Muscle layer of duodenum (tissue), 2 donors: ENCODE measurements at regions not wholly inside any gene's neighbourhood (a gene's known extent, or its start where the extent isn't known, plus 50 kb on each side); places are given as distances from the start of the nearest gene placed in this dataset.
"Not testable (repeated sequence)": the region's sequence is repeated elsewhere in the genome, so short reads cannot be mapped to it uniquely, and the experiment has no call there.

Experiments used
- H3K27ac ChIP-seq: one replicate; pipeline ENCODE4 v1.7.0; 2013; ENCODE audit warnings: mild to moderate bottlenecking, low read length
- H3K27me3 ChIP-seq: one replicate; pipeline ENCODE4 v1.7.0; 2013; ENCODE audit warnings: low read depth, mild to moderate bottlenecking, control low read depth, low read length
- H3K36me3 ChIP-seq, 2 donors: one replicate each; pipeline ENCODE4 v1.7.0; 2013; ENCODE audit warnings: low read length in 2 of 2, control low read depth in 1 of 2, mild to moderate bottlenecking in 1 of 2; ENCODE audit not compliant: insufficient read depth in 2 of 2, control insufficient read depth in 1 of 2
- H3K4me1 ChIP-seq, 2 donors: one replicate each; pipeline ENCODE4 v1.7.0; 2013; ENCODE audit warnings: low read length in 2 of 2, mild to moderate bottlenecking in 2 of 2, control low read depth in 1 of 2, moderate library complexity in 1 of 2; ENCODE audit not compliant: insufficient read depth in 2 of 2, control insufficient read depth in 1 of 2
- H3K4me3 ChIP-seq, 2 donors: one replicate each; pipeline ENCODE4 v1.7.0; 2013; ENCODE audit warnings: low read length in 2 of 2, low read depth in 1 of 2, mild to moderate bottlenecking in 1 of 2
- H3K9me3 ChIP-seq, 2 donors: one replicate each; pipeline ENCODE4 v1.7.0; 2013; ENCODE audit warnings: low read length in 2 of 2, control low read depth in 1 of 2, mild to moderate bottlenecking in 1 of 2; ENCODE audit not compliant: control insufficient read depth in 1 of 2
- donor health status: healthy.

DNA sequence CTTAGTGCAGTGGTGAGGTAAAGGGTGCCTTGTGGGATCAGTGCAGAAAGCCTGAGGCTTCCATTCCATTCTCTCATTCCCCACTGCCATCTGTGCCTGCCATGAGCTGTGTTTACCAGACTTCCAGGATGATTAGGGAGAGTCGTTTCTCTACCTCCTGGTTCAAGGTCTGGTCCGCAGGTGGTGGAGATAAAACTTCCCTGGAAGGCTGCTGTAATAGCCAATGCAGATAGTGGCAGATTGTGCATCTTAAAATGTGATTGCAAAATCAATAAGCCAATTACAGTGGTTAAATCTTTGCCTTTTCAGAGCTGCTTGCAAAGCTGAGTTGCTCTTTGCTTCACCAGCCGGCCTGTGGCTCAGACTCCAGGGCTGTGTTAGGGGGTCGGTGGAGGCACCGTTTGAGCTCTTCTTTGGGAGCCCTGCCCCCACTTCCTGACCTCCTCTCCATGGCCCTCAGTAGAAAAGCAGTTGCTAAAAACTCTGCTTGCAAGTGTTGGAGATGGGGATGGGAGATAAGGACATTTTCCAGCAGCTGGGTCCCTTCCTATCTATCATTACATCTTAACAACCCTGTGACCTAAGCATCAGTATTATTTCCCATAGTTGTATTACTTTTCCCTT is 95.2 kb upstream of the HS6ST1 start:
- no peak overlapping the region for H3K4me3 ChIP-seq
- no peaks in the 10 kb centered on the region for H3K4me1 ChIP-seq
- no peaks in the 10 kb centered on the region for H3K36me3 ChIP-seq
- H3K27me3 ChIP-seq = no peaks in the 10 kb centered on the region
- H3K9me3 ChIP-seq = no peaks in the 10 kb centered on the region
- H3K27ac ChIP-seq = no peak overlapping the region

DNA sequence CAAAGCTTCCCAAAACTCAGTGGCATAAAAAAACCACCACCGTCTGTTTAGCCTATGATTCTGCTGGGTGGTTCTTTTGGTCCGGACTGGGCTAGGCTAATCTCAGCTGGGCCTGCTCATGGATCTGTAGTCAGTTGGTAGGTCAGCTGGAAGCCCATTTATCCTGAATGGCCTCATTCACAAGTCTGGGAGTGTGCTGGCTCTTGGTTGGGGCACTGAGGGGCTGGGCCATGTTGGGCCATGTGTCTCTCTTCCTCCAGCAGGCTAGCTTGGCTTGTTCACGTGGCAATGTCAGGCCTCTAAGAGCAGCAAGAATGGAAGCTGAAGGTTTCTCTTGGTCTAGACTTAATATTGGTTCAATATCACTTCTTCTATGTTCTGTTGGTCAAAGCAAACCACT is 95.7 kb upstream of the HS6ST1 start:
- no peaks in the 10 kb centered on the region for H3K36me3 ChIP-seq
- H3K4me1 ChIP-seq = no peaks in the 10 kb centered on the region
- H3K27me3 ChIP-seq = no peaks in the 10 kb centered on the region
- H3K27ac ChIP-seq = no peak overlapping the region
- H3K9me3 ChIP-seq = no peaks in the 10 kb centered on the region
- H3K4me3 ChIP-seq = no peak overlapping the region

DNA sequence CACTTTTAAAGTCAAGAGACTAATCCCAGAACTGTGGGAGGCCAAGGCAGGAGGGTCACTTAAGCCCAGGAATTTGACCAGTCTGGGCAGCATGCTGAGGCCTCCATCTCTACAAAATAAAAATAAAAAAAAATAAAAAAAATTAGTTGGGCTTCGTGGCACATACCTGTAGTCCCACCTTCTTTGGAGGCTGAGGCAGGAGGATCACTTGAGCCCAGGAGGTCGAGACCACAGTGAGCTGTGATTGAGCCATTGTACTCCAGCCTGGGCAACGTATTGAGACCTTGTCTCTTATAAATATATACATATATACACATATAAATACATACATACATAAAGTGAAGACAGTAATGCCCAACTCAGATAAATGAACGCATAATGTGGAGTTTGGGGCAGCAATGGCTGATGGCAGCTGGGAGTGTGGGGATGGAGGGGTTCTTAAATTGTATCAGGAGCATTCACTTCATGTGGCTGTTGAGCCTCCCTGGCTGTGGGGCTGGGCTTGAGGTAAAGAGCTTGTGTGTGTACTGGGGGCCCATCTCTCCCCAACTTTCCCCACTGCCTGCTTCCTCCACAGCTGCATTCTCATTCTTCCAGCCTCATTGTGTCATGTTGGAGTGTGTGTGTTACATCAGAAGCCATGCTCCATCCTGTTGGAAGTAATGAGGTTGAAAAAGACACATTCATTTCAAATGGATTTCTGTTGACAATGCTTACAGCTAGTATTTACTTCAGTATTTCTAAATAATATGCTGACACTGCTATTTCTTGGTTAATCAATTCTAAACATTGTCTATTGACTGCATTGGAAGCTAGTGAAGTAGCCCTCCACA is 96.5 kb upstream of the HS6ST1 start:
- no peaks in the 10 kb centered on the region for H3K9me3 ChIP-seq

DNA sequence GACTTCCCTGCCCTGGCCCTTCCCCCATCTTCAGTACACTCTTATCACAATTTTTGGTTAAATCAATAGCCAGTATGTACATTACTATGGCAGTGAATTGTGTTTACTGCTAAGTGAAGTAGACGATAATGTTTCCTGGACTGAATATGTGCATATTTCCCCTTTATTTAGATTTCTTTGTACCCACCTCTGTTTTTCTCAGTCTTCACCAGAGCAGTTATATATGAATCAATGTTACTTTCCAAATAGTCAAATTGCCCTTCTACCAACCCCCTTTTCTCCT is 97.1 kb upstream of the HS6ST1 start:
- no peak overlapping the region for H3K27ac ChIP-seq
- H3K4me1 ChIP-seq = no peaks in the 10 kb centered on the region
- no peak overlapping the region for H3K4me3 ChIP-seq
- H3K27me3 ChIP-seq = no peaks in the 10 kb centered on the region
- H3K9me3 ChIP-seq = no peaks in the 10 kb centered on the region
- H3K36me3 ChIP-seq = no peaks in the 10 kb centered on the region

More for the DNA sequence above, 96.5 kb upstream of the HS6ST1 start:
- Histone ChIP-seq H3K27me3 (no peaks in the 10 kb centered on the region), H3K4me1 (no peaks in the 10 kb centered on the region), H3K36me3 (no peaks in the 10 kb centered on the region), H3K27ac (no peak overlapping the region), H3K4me3 (no peak overlapping the region)

DNA sequence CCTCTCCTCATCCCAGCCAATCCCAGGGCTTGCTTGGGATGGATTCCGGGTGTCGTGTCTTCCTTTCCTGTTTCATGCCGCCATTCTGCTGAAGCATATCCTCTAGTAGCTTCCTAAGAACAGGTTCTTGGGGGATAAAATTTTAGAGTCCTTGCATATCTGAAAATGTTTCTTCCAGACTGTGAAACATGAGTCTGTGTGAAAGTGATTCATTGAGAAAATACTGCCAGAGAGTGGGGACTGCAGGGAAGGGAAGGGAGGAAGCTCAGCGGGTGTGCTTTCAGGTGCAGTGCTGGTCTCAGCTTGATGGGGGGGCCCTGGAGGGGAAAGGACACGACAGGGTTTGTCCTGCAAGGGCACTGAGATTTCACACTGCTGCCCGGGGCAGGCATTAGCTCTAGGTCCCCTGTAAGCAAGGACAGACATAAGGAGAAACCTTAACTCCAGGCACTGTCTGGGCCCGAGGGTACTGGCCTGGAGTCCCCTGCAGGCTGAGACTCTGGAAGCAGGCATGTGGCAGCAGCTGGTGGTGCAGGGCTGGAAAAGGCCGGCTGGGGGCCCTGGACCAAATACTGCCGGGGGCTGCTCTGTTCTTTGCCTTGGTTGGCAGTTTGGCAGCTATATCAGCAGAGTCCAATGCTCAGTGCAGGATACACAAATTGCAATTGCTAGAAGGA is 97.6 kb upstream of the HS6ST1 start:
- Histone ChIP-seq H3K27me3 (no peaks in the 10 kb centered on the region), H3K4me1 (no peaks in the 10 kb centered on the region), H3K9me3 (no peaks in the 10 kb centered on the region), H3K36me3 (no peaks in the 10 kb centered on the region), H3K4me3 (no peak overlapping the region), H3K27ac (no peak overlapping the region)

DNA sequence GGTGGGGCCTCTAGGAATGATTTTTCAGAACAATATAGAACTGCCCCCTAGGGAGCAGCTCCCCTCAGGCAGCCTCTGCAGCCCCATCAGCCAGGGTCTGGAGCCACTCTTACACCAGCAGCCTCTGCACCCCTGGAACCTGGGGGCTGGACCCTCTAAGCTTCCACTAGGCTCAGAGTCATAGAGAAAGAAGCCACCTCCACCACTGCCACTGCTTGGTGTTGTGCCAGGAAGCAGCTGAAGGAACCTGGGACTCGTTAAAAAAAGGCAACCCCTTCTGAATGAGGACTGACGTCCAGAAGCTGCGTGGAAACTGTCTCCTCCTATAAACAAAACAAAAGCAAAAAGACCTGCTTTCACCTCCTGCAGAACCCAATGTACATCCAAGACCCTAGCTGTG is 98.1 kb upstream of the HS6ST1 start:
- Histone ChIP-seq H3K36me3 (no peaks in the 10 kb centered on the region), H3K9me3 (no peaks in the 10 kb centered on the region), H3K4me1 (no peaks in the 10 kb centered on the region), H3K27me3 (no peaks in the 10 kb centered on the region), H3K27ac (no peak overlapping the region), H3K4me3 (no peak overlapping the region)

DNA sequence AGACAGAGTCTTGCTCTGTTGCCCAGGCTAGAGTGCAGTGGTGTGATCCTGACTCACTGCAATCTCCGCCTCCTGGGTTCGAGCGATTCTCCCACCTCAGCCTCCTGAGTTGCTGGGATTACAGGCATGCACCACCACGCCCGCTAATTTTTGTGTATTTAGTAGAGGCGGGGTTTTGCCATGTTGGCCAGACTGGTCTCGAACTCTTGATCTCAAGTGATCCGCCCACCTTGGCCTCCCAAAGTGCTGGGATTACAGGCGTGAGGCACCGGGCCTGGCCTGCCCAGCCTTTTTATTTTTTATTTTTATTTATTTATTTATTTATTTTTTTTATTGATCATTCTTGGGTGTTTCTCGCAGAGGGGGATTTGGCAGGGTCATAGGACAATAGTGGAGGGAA is 98.6 kb upstream of the HS6ST1 start:
- not testable (repeated sequence) for H3K27me3 ChIP-seq, H3K27ac ChIP-seq, H3K9me3 ChIP-seq

DNA sequence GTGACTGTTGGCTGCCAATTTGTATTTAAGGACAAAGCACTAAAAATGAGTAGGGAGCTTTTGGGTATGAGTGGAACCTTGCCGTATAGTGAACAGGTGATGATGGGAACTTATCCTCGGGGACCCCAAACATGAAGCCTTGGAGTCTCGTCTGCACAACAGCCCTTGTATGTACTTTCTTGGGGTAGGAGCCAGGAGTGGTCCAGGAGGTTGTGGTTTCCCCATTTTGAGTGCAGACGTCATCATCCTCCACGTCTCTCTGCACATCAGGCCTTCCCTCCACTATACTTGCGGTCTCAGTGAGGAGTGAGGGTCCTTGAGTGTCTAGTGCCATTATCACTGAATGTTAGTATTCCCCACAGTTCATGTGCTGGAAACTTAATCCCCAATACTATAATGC is 101.5 kb upstream of the HS6ST1 start:
- no peaks in the 10 kb centered on the region for H3K36me3 ChIP-seq
- H3K4me1 ChIP-seq = no peaks in the 10 kb centered on the region
- H3K4me3 ChIP-seq = no peak overlapping the region
- no peak overlapping the region for H3K27ac ChIP-seq
- H3K9me3 ChIP-seq = peaks cover 0 to 9% of the 10 kb centered on the region in 2 donors
- H3K27me3 ChIP-seq = no peaks in the 10 kb centered on the region

More for the DNA sequence above, 98.6 kb upstream of the HS6ST1 start:
- not testable (repeated sequence) for H3K4me3 ChIP-seq, H3K4me1 ChIP-seq, H3K36me3 ChIP-seq

DNA sequence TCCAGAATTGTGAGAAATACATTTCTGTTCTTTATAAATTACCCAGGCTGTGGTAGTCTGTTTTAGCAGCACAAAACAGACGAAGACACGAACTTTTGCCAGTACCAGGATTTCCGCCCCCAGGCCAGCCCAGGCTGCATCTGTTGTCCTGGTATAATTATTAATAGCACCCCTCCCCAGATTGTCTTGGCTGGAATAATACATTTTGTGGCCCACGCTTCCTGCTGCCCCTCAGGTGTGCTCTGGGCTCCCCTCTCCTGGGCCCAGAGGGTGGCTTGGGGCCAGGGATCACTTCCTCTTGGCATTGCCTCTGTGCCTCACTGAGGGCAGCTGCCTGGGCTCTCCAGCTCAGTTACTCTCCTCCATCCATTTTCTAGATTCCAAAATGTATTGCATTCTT is 102.1 kb upstream of the HS6ST1 start:
- peaks cover 0 to 9% of the 10 kb centered on the region in 2 donors for H3K9me3 ChIP-seq
- H3K4me1 ChIP-seq = no peaks in the 10 kb centered on the region
- no peak overlapping the region for H3K27ac ChIP-seq
- H3K36me3 ChIP-seq = no peaks in the 10 kb centered on the region
- no peak overlapping the region for H3K4me3 ChIP-seq
- H3K27me3 ChIP-seq = no peaks in the 10 kb centered on the region

DNA sequence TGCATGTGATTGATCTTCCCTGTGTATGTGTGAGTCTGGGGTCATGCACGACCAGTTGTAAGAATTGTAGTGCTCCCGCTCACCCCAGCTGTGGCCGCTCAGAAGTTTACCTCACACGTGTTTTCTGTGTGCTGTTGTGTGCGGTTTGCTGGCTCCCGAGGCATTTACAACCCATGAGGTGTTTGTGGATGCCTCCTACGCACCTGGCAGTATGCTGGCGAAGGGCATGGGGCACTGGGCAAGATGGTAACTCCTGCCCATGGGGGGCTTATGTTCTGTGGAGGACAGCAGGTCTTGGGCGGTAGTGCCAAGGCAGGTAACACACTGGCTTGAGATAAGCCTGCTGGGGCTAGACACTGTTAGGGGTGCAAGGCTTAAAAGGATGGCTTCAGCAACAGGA is 102.6 kb upstream of the HS6ST1 start:
- no peaks in the 10 kb centered on the region for H3K36me3 ChIP-seq
- no peaks in the 10 kb centered on the region for H3K4me1 ChIP-seq
- H3K27ac ChIP-seq = no peak overlapping the region
- H3K4me3 ChIP-seq = no peak overlapping the region
- H3K27me3 ChIP-seq = no peaks in the 10 kb centered on the region
- H3K9me3 ChIP-seq = peaks cover 0 to 9% of the 10 kb centered on the region in 2 donors

DNA sequence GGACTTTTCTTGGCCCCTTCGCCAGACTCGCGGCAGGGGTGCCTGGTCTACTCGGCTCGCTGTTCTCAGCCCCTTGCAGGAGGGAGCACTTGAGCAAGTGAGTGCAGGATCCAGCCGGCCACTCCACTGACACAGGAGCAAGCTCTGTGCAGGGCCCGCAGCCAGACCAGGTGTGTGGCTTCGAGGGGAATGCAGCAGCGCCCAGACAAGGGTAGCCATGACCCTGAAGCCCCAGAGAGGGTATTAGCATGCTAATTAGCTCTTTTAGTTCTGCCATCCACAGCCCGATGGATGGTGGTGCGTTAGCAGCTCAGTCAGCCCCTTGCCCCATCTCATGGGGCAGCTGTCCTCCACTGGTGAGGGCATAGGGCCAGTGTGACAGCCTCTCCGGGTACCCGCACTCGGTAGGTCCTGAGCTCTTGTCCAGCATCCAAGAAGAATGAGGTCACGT is 103.2 kb upstream of the HS6ST1 start:
- Histone ChIP-seq H3K4me3 (no peak overlapping the region), H3K36me3 (no peaks in the 10 kb centered on the region), H3K9me3 (peaks cover 0 to 9% of the 10 kb centered on the region in 2 donors), H3K27me3 (no peaks in the 10 kb centered on the region), H3K27ac (no peak overlapping the region), H3K4me1 (no peaks in the 10 kb centered on the region)
